HEK293T (cell line): ENCODE measurements at regions not wholly inside any gene's neighbourhood (a gene's known extent, or its start where the extent isn't known, plus 50 kb on each side); places are given as distances from the start of the nearest gene placed in this dataset.

Source experiments
- BHLHE40 ChIP-seq: fragments of 450-650 bp; IDR thresholded peaks from 2 replicates; pipeline ENCODE4 v1.6.1; 2016; ENCODE audit warnings: mild to moderate bottlenecking, moderate library complexity, borderline replicate concordance
- CTBP1 ChIP-seq: fragments of 450-650 bp; IDR thresholded peaks from 2 replicates; pipeline ENCODE4 v1.6.1; 2016; ENCODE audit warnings: borderline replicate concordance
- FOXM1 ChIP-seq: fragments of 450-650 bp; IDR thresholded peaks from 2 replicates; pipeline ENCODE4 v1.6.1; 2017; ENCODE audit warnings: mild to moderate bottlenecking, borderline replicate concordance

GRCh38 chr17:70569128-70569527, 399.8 kb downstream of the KCNJ2 start:
- no peak for TF ChIP-seq CTBP1
- TF ChIP-seq BHLHE40 = no peak
- TF ChIP-seq FOXM1 = no peak
